ENCODE measurements at regions not wholly inside any gene's neighbourhood (a gene's known extent, or its start where the extent isn't known, plus 50 kb on each side); places are given as distances from the start of the nearest gene placed in this dataset.
A peak's percentile ranks its signal among the peaks of the same experiment; 100 is the strongest.

DNA sequence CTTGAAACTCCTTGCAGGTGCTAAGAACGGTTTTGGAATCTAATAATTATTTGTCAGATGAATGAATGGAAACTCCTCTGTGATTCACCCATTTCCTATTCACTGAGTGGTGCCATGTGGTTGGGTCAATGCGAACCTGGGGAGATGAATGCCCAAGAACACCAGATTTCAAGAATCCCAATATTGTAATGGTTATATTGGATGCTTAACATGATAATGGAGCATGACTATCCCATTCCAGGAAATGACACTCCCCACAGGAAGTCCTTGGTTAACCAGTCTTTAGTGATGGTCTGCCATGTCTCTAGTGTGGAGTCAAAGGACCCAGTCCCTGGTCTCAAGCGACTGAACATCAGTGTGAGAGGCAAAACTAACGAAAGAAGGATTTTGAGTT is 67.9 kb upstream of the ST3GAL5 start:
- H3K4me1 ChIP-seq = peaks cover 53% of the 10 kb centered on the region
- TF ChIP-seq HOXB5 (CRISPR knock-in tag; IDR thresholded peaks at IDR 0.05) (no peak), MAFK (IDR thresholded peaks at IDR 0.05; ENCODE audit: partially characterized antibody) (no peak), ELK1 (IDR thresholded peaks at IDR 0.05; ENCODE audit: low read depth, low read length) (no peak), HOXA7 (CRISPR knock-in tag; IDR thresholded peaks at IDR 0.05) (no peak), GATA3 (IDR thresholded peaks at IDR 0.05; ENCODE audit: borderline replicate concordance) (no peak), POLR2A (IDR thresholded peaks at IDR 0.05; ENCODE audit: low read length) (no peak), ZC3H11A (IDR thresholded peaks at IDR 0.05) (no peak), HOXB13 (CRISPR knock-in tag; IDR thresholded peaks at IDR 0.05; ENCODE audit: low read depth) (no peak), USF2 (IDR thresholded peaks at IDR 0.05) (no peak), RARB (CRISPR knock-in tag; IDR thresholded peaks at IDR 0.05) (no peak)
- TF ChIP-seq, protein P1, sequence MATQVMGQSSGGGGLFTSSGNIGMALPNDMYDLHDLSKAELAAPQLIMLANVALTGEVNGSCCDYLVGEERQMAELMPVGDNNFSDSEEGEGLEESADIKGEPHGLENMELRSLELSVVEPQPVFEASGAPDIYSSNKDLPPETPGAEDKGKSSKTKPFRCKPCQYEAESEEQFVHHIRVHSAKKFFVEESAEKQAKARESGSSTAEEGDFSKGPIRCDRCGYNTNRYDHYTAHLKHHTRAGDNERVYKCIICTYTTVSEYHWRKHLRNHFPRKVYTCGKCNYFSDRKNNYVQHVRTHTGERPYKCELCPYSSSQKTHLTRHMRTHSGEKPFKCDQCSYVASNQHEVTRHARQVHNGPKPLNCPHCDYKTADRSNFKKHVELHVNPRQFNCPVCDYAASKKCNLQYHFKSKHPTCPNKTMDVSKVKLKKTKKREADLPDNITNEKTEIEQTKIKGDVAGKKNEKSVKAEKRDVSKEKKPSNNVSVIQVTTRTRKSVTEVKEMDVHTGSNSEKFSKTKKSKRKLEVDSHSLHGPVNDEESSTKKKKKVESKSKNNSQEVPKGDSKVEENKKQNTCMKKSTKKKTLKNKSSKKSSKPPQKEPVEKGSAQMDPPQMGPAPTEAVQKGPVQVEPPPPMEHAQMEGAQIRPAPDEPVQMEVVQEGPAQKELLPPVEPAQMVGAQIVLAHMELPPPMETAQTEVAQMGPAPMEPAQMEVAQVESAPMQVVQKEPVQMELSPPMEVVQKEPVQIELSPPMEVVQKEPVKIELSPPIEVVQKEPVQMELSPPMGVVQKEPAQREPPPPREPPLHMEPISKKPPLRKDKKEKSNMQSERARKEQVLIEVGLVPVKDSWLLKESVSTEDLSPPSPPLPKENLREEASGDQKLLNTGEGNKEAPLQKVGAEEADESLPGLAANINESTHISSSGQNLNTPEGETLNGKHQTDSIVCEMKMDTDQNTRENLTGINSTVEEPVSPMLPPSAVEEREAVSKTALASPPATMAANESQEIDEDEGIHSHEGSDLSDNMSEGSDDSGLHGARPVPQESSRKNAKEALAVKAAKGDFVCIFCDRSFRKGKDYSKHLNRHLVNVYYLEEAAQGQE (IDR thresholded peaks at IDR 0.05) = no peak
- TF ChIP-seq, protein P2, sequence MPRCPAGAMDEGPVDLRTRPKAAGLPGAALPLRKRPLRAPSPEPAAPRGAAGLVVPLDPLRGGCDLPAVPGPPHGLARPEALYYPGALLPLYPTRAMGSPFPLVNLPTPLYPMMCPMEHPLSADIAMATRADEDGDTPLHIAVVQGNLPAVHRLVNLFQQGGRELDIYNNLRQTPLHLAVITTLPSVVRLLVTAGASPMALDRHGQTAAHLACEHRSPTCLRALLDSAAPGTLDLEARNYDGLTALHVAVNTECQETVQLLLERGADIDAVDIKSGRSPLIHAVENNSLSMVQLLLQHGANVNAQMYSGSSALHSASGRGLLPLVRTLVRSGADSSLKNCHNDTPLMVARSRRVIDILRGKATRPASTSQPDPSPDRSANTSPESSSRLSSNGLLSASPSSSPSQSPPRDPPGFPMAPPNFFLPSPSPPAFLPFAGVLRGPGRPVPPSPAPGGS (IDR thresholded peaks at IDR 0.05) = no peak
- ChIA-PET CTCF (interaction anchor here (2.4 kb wide), 1 partner anchor 123 kb away, joined by 15 read pairs; no protein-coding TSS in a partner anchor), POLR2A (no interaction called here)
- WGBS (ENCODE audit: missing lambda C conversion rate) = 92% methylated on average over 4 of the region's 4 CpGs
- H3K27ac ChIP-seq = peak overlapping the region in 1 of 2 experiments; percentile 76; a peak in 3 of 6 replicates
- FAIRE-seq = no peak
- peaks cover 8% of the 10 kb centered on the region for H3K9me3 ChIP-seq
- H3K4me2 ChIP-seq = no peak overlapping the region
- no peak for ATAC-seq
- no peak for DNase-seq (ENCODE audit: low read depth in 1 of 2, low spot score in 1 of 2)
- no peak overlapping the region for H3K4me3 ChIP-seq

GRCh38 chr2:85954590-85955458 is 66.0 kb upstream of the ST3GAL5 start:
- POLR2A ChIA-PET = no interaction called here
- 58% methylated on average over 10 of the region's 10 CpGs for WGBS (ENCODE audit: missing lambda C conversion rate)
- Histone ChIP-seq H3K4me1 (peaks cover 53% of the 10 kb centered on the region), H3K9me3 (no peaks in the 10 kb centered on the region), H3K4me3 (no peak overlapping the region), H3K4me2 (peak overlapping the region; percentile 56), H3K27ac (peak overlapping the region; percentile 64 to 76)
- no peak for FAIRE-seq
- ATAC-seq = peak in 1 of 2 experiments; percentile 38; a peak in 3 of 6 replicates
- DNase-seq (ENCODE audit: low read depth in 1 of 2, low spot score in 1 of 2) = peak in 1 of 2 experiments; percentile 51
- CTCF ChIA-PET = interaction anchor here (0.7 to 1.5 kb wide), 3 partner anchors 59 to 67 kb away, joined by 3 to 4 read pairs (median 4); no protein-coding TSS in a partner anchor
- TF ChIP-seq JUNB (IDR thresholded peaks at IDR 0.05) = no peak
- peak; percentile 50; the same call in 1 of the 2 replicates for TF ChIP-seq HOXB13 (CRISPR knock-in tag; IDR thresholded peaks at IDR 0.05; ENCODE audit: low read depth)

DNA sequence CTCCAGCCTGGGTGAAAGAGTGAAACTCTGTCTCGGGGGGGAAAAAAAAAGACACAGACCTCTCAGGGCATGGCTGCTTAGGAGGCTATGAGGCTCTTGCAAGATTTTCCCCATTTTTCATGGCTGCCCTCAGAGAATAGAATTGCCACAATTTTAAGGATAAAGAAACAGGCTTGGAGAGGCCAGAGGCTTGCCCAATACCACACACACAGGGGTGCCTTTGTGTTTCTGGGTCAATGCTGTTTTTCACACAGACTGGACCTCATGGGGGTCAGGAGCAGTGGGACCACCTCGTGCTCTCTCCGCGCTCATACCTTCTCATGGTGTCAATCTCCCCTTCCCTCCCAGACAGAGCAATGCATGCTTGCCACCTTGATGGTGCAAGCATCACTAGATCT is 65.4 kb upstream of the ST3GAL5 start:
- WGBS (ENCODE audit: missing lambda C conversion rate) = 86% methylated on average over 4 of the region's 4 CpGs
- Histone ChIP-seq H3K9me3 (no peaks in the 10 kb centered on the region), H3K4me2 (peak overlapping the region; percentile 56; the same call in 2 of the 3 replicates), H3K4me3 (no peak overlapping the region), H3K4me1 (peaks cover 47% of the 10 kb centered on the region), H3K27ac (peak overlapping the region; percentile 64 to 76)
- no peak for FAIRE-seq
- POLR2A ChIA-PET = no interaction called here
- ATAC-seq = no peak
- no peak for DNase-seq (ENCODE audit: low read depth in 1 of 2, low spot score in 1 of 2)
- CTCF ChIA-PET = interaction anchor here (1.5 kb wide), 1 partner anchor 60 kb away, joined by 4 read pairs; no protein-coding TSS in a partner anchor
- TF ChIP-seq SREBF2 (IDR thresholded peaks at IDR 0.05) = no peak
- no peak for TF ChIP-seq SMC3 (IDR thresholded peaks at IDR 0.05)
- TF ChIP-seq E2F6 (IDR thresholded peaks at IDR 0.05; ENCODE audit: borderline replicate concordance, low read depth) = no peak
- no peak for TF ChIP-seq USF2 (IDR thresholded peaks at IDR 0.05)
- no peak for TF ChIP-seq EP300 (IDR thresholded peaks at IDR 0.05)
- no peak for TF ChIP-seq ELK1 (IDR thresholded peaks at IDR 0.05; ENCODE audit: low read depth, low read length)
- TF ChIP-seq BHLHE40 (IDR thresholded peaks at IDR 0.05; ENCODE audit: low read depth, low read length) = no peak
- TF ChIP-seq CHD2 (IDR thresholded peaks at IDR 0.05; ENCODE audit: low read length, partially characterized antibody) = no peak
- TF ChIP-seq RARB (CRISPR knock-in tag; IDR thresholded peaks at IDR 0.05) = no peak
- no peak for TF ChIP-seq NPAS2 (CRISPR knock-in tag; IDR thresholded peaks at IDR 0.05; ENCODE audit: borderline replicate concordance)
- no peak for TF ChIP-seq ZFP36 (IDR thresholded peaks at IDR 0.05; ENCODE audit: borderline replicate concordance, partially characterized antibody)
- no peak for TF ChIP-seq MAFK (IDR thresholded peaks at IDR 0.05; ENCODE audit: partially characterized antibody)
- TF ChIP-seq, protein P3, sequence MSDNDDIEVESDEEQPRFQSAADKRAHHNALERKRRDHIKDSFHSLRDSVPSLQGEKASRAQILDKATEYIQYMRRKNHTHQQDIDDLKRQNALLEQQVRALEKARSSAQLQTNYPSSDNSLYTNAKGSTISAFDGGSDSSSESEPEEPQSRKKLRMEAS (IDR thresholded peaks at IDR 0.05) = no peak
